NCI-H774 (cell line): ENCODE measurements at regions not wholly inside any gene's neighbourhood (a gene's known extent, or its start where the extent isn't known, plus 50 kb on each side); places are given as distances from the start of the nearest gene placed in this dataset.
"Not testable (repeated sequence)": the region's sequence is repeated elsewhere in the genome, so short reads cannot be mapped to it uniquely, and the experiment has no call there.

Experiments used
- DNase-seq: peaks from one replicate; lab custom pipeline; 2025; lab: John Stamatoyannopoulos, UW

DNA sequence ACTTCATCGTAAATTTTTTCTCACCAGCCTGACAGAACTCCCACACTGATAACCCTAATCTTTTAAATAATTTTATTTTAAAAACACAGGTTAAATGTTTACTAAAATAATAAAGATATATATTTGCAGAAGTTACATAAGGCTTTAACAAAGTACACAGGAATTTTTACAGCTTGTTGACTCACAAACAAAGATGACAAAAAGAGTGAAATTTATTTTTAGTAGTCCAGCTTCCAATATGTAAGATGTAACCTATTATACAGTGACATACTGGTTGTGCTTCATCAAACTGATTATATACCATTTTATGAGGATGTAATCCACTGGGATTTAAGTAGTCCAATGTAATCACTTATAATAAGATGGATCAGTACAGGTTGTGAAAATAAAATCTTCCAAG lies 348.9 kb upstream of the SLC39A10 start:
- no peak for DNase-seq

DNA sequence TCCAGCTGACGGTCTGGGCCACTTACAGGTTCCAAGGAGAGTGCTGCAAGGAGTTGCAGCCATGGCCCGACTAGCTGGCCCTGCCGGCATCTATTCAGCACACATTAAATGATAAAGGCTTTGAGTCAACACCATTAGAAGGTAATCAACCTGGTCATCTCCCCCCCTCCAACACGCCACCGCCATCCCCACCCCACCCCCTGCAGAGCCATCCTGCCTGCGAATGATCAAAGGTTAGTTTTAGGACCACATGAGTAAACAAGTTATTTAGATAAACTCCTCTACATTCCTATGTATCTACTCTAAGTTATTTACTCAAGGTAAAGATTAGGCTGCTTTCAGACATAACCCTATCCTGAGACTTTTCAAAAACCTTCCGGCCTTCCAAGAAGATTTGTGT lies 349.3 kb upstream of the SLC39A10 start:
- DNase-seq, result no peak

DNA sequence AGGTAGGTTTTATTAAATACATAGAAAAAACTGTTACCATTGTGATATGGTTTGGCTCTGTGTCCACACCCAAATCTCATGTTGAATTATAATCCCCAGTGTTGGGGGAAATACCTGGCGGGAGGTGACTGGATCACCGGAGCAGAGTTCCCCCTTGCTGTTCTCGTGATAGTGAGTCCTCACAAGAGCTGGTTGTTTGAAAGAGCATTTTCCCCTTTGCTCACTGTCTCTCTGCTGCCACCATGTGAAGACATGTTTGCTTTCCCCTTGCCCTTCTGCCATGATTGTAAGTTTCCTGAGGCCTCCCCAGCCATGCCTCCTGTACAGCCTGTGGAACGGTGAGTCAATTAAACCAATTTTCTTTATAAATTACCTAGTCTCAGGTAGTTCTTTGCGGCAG lies 352.7 kb upstream of the SLC39A10 start:
- DNase-seq, result no peak

DNA sequence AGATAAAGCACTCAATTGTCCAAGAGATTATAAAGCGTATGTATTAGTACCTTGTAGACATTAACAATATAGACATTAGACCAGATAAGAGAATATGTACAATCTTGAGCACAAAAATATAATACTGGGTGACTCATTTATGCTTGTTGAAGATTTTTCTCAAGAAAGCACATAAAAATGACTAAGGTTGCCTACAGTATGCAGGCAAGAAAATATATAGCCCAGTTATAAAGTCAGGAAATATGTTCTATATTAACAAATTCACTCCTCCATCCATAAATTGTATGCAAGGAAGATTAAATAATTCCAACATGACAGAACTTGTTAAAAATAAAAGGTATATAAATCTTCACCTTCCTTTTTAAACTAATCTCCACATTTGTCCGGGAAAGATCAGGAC lies 356.4 kb upstream of the SLC39A10 start:
- no peak for DNase-seq

DNA sequence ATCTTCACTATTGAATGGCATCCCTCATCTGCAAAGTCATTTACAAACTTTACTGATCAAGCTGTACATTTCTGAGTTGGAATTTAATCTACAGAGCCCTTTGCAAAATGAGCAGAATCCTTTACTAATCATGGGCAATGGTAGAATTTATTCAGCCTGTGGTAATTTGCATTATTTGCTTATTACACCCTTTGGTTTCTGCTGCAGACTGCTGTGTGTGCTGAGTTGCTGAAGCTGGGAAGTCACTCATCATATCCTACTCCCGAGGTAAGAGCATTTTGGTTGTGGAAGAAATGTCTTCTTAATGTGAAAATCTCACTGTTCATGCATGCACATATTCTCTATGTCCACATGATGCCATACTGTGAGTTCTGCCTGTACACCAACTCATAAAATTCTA lies 357.4 kb upstream of the SLC39A10 start:
- DNase-seq, result no peak

DNA sequence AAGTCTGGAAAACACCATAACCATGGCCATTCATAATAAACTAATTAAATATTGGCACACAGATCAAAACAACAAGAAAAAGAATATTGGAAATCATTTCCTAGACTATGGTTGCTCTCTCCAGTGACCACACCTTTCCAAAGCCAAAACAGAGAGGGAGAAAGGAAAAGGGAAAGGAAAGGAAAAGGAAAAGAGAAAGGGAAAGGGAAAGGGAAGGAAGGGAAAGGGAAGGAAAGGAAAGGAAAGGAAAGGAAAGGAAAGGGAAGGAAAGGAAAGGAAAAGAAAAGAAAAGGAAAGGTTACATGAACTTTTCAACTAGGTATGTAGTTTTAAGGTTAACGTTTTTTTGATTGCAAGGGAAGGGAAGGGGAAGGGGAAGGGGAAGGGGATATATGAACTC lies 360.5 kb upstream of the SLC39A10 start:
- DNase-seq, result no peak

DNA sequence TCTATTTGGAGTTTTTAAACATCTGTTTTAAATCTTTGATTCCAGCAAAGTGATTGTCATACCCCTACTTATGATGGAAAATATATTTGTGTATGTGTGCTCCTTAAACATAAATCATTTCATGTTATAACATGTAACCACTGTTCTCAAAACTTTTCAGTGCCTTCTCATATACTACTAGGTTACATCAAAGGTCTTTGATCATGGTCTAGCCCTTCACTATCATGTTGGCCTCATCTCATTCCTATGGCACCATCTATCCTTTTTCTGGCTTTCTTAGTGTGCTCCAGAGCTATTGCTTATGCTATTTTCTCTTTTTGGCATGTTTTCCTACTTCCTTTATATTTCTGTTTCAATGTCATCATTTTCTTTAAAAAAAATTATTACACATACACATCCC lies 367.9 kb upstream of the SLC39A10 start:
- no peak for DNase-seq

DNA sequence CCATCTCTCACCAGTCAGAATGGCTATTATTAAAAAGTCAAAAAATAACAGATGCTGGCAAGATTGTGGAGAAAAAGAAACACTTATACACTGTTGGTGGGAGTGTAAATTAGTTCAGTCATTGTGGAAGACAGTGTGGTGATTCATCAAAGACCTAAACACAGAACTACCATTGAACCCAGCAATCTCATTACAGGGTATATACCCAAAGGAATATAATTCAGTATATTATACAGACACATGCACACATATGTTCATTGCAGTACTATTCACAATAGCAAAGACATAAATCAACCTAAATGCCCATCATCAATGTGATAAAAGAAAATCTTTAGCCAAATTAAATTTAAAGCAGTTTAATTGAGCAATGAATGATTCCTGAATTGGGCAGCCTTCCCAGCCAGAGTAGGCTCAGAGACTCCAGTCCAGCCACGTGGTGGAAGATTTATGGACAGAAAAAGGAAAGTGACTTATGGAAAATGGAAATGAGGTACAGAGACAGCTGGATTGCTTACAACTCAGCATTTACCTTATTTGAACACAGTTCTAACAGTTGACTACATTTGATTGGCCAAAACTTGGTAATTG lies 377.1 kb upstream of the SLC39A10 start:
- DNase-seq, result no peak

DNA sequence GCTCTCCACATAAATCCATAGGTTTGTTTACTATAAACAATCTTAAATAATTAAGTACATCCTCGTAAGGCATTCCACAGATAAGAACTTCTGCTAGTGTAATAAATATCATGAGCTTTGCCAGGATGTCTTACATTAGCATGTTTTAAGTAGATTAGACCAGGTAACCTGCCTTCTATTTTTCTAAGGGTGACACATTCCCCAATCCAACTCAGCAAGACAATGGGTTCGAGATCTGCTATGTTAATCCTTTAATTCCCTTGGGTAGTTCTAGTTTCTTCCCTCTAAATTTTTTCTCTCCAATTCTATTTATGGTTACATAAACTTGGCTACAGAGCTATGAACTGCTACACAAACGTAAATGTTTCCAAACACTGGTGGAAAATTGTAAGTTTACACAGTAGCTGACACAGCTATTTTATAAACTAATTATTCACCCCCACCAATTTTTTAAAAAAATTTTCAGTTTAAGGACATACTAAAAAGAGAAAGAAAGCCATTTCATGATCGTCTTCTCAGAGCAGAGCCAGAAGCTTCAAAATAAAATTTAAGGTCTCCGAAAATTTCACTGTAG lies 386.5 kb upstream of the SLC39A10 start:
- no peak for DNase-seq

DNA sequence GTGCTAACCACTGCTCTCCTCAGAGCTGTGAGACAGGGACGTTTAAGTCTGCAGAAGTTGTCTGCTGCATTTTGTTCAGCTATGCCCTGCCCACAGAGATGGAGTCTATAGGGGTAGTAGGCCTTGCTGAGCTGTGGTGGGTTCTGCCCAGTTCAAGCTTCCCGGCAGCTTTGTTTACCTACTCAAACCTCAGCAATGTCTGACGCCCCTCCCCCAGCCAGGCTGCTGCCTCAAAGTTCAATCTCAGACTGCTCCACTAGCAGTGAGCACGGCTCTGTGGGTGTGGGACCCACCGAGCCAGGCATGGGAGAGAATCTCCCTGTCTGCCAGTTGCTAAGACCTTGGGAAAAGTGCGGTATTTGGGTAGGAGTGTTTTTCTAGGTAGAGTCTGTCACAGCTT lies 387.8 kb upstream of the SLC39A10 start:
- no peak for DNase-seq

DNA sequence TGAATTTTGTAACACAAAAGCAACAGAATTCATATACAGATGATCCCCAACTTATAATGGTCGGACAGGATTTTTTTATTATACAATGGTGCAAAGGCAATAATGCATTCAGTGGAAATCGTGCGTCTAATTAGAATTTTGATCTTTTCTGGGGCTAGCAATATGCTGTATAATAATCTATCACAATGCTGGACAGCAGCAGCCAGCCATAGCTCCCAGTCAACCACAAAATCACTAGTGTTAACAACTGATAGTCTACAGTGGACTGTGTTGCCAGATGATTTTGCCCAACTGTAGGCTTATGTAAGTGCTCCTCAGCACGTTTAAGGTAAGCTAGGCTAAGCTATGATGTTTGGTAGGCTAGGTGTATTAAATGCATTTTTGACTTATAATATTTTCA lies 399.0 kb upstream of the SLC39A10 start:
- DNase-seq, result no peak

DNA sequence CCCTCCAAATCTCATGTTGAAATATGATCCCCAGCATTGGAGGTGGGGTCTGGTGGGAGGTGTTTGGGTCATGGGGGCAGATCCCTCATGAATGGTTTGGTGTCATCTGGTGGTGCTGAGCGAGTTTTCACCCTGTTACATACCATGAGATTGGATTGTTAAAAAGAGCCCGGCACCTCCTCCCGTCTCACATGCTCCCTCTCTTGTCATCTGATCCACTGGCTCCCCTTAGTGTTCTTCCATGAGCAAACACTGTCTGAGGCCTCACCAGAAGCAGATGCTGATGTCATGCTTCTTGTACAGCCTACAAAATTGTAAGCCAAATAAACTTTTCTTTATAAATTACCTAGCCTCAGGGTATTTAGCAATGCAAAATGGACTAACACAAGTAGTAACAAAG lies 405.0 kb upstream of the SLC39A10 start:
- no peak for DNase-seq

DNA sequence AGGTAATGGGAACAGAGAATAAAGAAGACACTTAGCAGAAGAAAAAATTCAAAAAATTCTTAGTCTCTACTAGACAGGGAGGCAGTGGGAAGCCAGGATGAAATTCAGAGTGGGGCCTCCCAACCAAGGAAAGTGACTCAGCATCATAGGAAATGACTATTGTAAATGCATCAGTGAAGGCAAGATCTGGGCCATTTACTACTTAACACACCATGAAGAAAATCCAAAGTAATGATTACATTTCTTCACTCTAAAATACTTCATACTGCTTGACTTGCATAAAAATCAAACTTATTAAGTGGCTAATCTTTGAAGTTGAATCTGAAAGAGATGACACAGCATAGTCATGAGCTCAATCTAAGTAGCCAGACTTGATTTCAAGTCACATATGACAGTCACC lies 405.8 kb upstream of the SLC39A10 start:
- no peak for DNase-seq

DNA sequence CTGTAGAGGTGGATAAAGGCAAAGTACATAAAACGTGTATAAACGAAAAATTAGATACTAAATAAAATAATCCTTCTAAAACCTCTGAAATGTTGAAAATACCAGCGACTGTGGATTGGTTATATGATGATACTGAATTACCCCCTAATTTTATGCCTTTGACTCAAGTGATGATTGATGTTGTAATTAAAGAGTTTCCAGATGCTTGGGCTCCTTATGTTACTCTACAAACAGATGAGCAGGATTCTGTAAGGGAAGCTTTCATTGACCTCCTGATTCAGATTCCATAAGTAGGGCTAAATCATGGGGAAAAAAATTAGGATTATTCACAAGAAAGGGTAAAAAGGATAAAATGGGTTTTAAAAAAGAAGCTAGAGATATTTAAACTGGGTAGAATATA lies 418.2 kb upstream of the SLC39A10 start:
- DNase-seq, result no peak

DNA sequence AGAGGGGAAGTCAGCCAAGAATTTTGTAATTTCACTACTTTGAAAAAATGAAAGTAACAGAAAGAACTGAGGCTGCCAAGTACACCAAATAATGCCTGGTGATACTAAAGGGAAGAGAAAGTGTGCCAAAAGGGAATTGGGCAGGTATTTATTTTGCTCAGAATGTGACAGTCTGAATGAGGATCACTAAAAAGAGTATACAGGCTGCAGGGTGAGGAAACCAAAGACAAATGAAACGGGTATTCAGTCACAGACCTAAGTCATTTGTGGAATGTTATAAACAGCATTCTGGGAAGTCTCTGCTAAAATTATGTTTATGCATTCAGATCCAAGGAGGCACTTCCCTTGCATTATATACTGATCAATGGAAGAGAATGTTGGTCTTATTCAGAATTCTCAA lies 418.6 kb upstream of the SLC39A10 start:
- no peak for DNase-seq

DNA sequence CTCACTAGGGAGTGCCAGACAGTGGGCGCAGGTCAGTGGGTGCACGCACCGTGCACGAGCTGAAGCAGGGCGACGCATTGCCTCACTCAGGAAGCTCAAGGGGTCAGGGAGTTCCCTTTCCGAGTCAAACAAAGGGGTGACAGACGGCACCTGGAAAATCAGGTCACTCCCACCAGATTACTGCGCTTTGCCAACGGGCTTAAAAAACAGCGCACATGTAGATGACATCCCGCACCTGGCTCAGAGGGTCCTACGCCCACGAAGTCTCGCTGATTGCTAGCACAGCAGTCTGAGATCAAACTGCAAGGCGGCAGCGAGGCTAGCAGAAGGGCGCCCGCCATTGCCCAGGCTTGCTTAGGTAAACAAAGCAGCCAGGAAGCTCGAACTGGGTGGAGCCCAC lies 428.5 kb upstream of the SLC39A10 start:
- not testable (repeated sequence) for DNase-seq

DNA sequence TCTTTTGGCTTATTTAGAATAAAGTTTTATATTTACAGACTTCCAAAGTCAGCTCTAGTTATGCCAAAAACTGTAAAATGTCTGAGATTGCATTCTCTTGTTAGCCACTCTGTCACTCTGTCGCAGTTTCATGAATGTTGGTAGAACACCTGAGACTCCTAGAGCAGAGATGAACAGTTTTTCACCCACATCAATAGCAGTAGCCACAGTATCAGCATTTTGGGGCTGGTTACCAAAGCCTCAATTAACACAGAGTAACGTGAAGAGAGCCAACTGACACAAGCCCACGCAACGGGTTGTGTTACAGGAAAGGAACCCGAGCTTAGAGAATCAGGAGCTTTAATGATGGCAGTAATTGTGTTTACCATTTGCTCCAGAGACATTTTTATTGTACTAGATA lies 443.0 kb upstream of the SLC39A10 start:
- DNase-seq, result no peak

DNA sequence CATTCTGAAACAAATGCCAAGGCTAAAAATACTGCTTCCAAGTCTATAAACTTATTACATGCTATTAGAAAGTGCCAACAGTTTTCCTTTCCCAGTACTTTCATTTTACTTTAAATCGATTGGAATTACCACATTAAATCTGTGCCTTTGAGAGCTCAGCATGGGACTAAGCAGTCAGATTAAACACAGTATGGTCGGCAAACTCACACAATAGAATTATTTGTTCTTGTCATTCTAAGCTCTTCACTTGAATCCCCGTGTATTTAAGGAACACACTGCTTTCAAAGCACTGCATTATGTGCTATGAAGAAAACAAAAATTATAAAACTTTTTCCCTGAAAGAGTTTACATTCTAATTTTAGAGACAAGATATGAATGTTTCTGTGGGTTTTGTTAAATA lies 444.4 kb upstream of the SLC39A10 start:
- DNase-seq, result peak; percentile 1

DNA sequence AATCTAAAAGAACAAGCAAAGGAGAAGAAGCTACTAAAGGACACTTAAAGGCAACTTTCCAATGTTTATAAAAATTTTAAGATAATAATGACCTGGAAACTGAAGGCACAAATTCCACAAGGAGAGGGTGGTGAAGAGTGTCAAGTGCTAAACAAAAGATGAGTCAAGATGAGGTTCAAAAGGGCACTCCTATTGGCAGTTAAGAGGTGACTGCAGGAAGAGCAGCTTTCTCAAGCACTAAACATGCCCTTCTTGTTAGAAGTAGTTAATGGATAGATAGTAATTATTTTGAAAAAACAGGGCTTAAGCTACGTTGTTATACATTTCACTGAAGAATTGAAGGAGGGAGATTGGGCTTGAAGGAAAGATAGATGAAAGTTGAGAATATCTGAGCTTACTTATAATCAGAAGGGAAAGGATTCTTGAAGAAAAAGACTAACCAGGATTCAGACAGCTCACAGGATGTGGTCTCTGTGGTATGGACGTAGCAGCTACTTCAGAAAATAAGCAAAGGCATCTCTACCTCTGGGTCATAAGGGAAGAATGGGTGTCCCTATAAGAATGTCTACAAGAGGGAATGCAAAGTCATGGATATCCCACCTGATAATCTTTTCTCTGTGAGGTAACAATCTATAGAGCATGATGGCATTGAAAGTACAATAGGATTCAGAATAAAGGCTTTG lies 454.7 kb upstream of the SLC39A10 start:
- no peak for DNase-seq

DNA sequence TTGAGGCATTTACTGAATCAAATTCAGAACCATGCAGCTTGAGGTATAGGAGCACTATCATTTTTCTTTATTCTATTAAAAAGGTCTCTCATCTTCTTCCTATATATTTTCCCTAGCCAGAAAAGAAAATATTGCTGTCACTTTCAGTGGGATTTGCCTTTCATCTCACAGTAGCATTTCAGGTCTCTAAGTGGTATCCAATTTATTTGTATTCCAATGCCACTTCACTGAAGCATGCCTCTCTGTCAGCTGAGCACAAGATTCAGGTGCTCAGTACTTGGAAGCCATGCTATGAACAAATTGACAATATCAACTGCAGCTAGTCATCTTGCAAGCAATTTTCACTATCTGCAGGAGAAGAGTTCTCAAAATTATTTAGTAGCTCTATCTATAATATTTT lies 457.2 kb upstream of the SLC39A10 start:
- no peak for DNase-seq

DNA sequence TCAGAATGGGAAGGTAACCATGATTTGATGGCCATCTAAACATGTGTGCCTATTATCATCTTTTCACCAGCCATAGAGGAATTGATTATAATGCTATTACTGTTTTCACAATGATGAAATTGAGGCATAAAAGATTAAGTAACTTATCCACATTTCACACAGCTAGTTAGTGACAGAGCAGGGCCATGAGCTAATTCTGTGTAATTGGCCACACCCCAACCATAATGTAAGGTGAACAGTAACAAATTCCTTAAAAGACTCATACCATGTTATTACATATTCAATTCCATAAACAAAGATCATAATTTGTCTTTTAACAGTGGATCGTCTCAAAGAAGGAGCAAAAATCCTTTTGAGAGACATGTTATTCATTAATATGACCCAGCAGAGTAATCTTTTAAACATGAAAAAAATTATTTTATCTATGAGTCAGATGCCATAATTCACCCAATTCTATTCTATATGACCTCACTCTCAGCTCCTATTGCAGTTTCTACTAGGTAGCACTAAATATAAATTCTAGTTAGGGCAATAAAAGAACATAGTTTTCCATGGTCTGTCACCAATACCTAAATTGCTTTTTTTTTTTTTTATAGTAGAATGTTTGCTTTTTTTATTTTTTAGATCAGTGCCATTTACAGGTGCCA lies 475.8 kb upstream of the SLC39A10 start:
- no peak for DNase-seq

DNA sequence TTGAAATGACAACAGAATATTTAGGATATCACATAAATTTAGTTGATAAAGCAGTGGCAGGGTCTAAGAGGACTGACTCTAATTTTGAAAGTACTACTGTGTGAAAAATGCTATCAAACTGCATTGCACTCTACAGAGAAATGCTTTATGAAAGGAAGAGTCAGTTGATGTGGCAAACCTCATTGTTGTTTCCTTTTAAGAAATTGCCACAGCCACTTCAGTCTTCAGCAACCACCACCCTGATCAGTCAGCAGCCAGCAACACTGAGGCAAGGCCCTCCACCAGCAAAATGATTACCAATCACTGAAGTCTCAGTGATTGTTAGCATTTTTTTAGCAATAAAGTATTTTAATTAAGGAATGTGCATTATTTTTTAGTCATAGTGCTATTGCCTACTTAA lies 488.7 kb upstream of the SLC39A10 start:
- DNase-seq, result no peak

DNA sequence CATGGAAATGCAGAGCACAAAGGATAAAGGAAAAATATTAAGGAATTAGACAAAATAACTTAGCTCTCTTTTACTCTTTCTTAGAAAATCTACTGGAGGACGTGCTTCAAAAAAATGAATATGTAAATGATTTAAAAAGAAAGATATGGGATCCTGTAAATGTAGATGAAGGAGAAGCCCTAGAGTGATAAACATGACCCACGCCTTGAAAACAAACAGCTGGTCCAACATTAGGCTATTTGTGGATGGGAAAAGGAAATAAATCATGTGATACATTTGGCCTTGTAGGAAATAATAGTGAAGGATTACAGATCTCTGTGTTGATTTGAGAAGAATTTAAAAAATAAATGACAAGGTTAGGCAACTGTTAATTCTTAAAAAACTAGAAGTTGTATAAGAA lies 492.1 kb upstream of the SLC39A10 start:
- no peak for DNase-seq

DNA sequence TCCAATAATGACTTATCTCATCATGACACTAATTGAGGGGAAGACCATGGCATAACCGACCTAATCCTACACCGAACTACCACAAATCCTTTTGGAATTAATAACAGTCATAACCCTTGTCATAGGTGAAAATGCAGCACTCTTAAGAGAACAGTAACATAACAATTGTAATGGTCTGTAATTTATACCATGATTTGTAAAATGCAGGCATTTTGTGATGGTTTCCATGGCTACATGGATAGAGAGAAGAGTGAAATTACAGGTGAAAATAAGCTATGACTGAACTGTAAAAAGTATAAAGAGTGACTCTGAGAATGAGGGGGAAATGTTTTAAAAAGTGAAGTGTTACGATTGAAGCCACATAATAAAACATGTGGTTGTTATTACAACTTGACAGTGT lies 494.1 kb upstream of the SLC39A10 start:
- no peak for DNase-seq
